Activated B cell treated with CpG ODN at 0.5 μM for 24 hours (primary cell): ENCODE measurements at regions not wholly inside any gene's neighbourhood (a gene's known extent, or its start where the extent isn't known, plus 50 kb on each side); places are given as distances from the start of the nearest gene placed in this dataset.

Experiments used
- ATAC-seq: fragments of 200-7000 bp; cut with Tn5 transposase; one replicate; pipeline ENCODE4 v1.10.0; 2021; ENCODE audit warnings: low read depth, mild to moderate bottlenecking, moderate library complexity
- CTCF ChIA-PET: fragments of 350-600 bp; sonication (Branson Sonifier 250); formaldehyde crosslinking; loops from one replicate; lab custom pipeline; 2021; ENCODE audit warnings: antibody characterized with exemption; lab: Charles Lee
- POLR2A ChIA-PET: fragments of 350-600 bp; sonication (Branson Sonifier 250); formaldehyde crosslinking; loops from one replicate; lab custom pipeline; 2021; ENCODE audit warnings: antibody characterized with exemption; lab: Charles Lee
- DNase-seq: peaks from one replicate; pipeline ENCODE4 v3.0.0; 2022
- H3K27ac Mint-ChIP-seq: one replicate; pipeline ENCODE4 v1.8.0; 2020; ENCODE audit warnings: mixed read lengths
- H3K27me3 Mint-ChIP-seq: one replicate; pipeline ENCODE4 v1.8.0; 2021; ENCODE audit warnings: mixed read lengths
- H3K36me3 Mint-ChIP-seq: one replicate; pipeline ENCODE4 v1.8.0; 2021; ENCODE audit warnings: low read depth, mixed read lengths
- H3K4me1 Mint-ChIP-seq: one replicate; pipeline ENCODE4 v1.8.0; 2021; ENCODE audit warnings: mixed read lengths
- H3K4me3 Mint-ChIP-seq: one replicate; pipeline ENCODE4 v1.8.0; 2020; ENCODE audit warnings: mild to moderate bottlenecking, mixed read lengths
- H3K9me3 Mint-ChIP-seq: one replicate; pipeline ENCODE4 v1.8.0; 2020; ENCODE audit warnings: mixed read lengths
- CTCF ChIP-seq: fragments of 200-600 bp; IDR thresholded peaks from one replicate; pipeline ENCODE4 v1.8.0; 2022; ENCODE audit warnings: antibody characterized with exemption, mild to moderate bottlenecking
- intact Hi-C: fragments of 100-400 bp; cut with micrococcal nuclease; formaldehyde crosslinking; loops from one replicate; pipeline ENCODE4 v1.15.1; 2024

DNA sequence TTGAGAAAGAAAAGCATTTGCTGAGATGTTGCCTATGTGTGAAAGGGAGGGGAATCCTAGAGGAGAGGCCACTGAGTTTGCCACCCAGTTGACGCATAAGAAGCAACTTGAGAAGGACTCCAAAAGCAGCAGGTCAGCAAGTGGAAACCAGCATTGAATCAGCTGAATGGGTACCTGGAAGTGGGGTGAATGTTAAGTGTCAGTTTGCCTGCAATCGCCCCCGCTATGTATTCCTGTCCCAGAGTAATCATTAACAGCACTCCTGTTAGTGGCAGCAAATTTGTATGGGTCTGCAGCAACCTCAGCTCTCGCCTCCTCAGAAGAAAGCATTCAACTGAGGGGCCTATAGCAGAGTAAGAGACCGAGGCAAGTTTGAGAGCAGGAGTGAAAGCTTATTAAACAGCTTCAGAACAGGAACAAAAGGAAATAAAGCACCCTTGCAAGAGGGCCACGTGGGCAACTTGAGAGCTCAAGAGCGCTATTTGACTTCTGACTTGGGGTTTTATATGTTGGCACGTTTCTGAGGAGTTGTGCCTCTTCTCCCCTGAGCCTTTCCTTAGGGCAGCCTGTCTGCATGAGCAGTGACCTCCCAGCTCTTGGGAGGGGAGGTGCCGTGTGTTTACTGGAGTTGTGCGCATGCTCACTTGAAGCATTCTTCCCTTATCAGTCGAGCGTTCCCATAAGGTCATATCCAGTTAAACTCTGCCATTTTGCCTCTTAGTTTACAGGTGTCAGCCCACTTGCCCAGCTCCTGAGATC lies 122.6 kb upstream of the PHACTR1 start:
- H3K9me3 Mint-ChIP-seq = no peaks in the 10 kb centered on the region
- no peak for TF ChIP-seq CTCF
- no peak for DNase-seq
- intact Hi-C loops = no loop called here
- ChIA-PET POLR2A (interaction anchor here (0.6 kb wide), 1 partner anchor 879 kb away, joined by 5 read pairs; no protein-coding TSS in a partner anchor), CTCF (no interaction called here)
- peak overlapping the region; percentile 18 for H3K27ac Mint-ChIP-seq
- ATAC-seq = no peak
- H3K4me3 Mint-ChIP-seq = no peak overlapping the region
- no peaks in the 10 kb centered on the region for H3K27me3 Mint-ChIP-seq
- no peaks in the 10 kb centered on the region for H3K36me3 Mint-ChIP-seq
- peaks cover 3% of the 10 kb centered on the region for H3K4me1 Mint-ChIP-seq

GRCh38 chr6:12594530-12594893 lies 122.1 kb upstream of the PHACTR1 start:
- no peak for TF ChIP-seq CTCF
- Mint-ChIP-seq H3K27ac (peak overlapping the region; percentile 18), H3K4me3 (no peak overlapping the region), H3K36me3 (no peaks in the 10 kb centered on the region), H3K9me3 (no peaks in the 10 kb centered on the region), H3K27me3 (no peaks in the 10 kb centered on the region), H3K4me1 (peaks cover 3% of the 10 kb centered on the region)
- no peak for ATAC-seq
- intact Hi-C loops = no loop called here
- ChIA-PET POLR2A (no interaction called here), CTCF (no interaction called here)
- no peak for DNase-seq

GRCh38 chr6:12595161-12595811 lies 121.3 kb upstream of the PHACTR1 start:
- peak overlapping the region; percentile 11 for H3K4me3 Mint-ChIP-seq
- H3K27me3 Mint-ChIP-seq = no peaks in the 10 kb centered on the region
- no peaks in the 10 kb centered on the region for H3K36me3 Mint-ChIP-seq
- CTCF ChIA-PET = interaction anchor here (2.8 kb wide), 1 partner anchor 11 kb away, joined by 12 read pairs; no protein-coding TSS in a partner anchor
- POLR2A ChIA-PET = no interaction called here
- no peak for TF ChIP-seq CTCF
- ATAC-seq (peak; percentile 37), DNase-seq (no peak)
- H3K4me1 Mint-ChIP-seq = peaks cover 3% of the 10 kb centered on the region
- no peaks in the 10 kb centered on the region for H3K9me3 Mint-ChIP-seq
- intact Hi-C loops = no loop called here
- peak overlapping the region; percentile 54 for H3K27ac Mint-ChIP-seq

DNA sequence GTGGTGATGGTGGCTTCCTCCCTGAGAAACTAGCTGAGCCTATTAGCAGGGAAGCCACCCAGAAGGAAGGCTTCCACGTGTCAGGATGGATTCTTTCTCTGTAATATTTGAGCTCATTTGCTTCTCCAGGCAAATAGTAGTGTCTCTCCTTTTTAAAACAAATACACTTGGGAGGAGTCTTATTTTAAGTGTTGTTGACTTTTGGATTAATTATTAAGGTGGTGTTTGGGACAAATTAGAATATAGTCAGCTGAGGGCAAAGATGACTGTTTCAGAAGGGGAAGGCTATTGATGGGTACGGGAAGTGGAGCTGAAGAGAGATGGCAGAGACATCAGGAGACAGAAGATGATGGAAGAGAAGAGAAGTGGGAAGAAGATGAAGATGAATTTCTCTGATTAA lies 119.8 kb upstream of the PHACTR1 start:
- ChIA-PET POLR2A (no interaction called here), CTCF (interaction anchor here (2.8 kb wide), 1 partner anchor 10 kb away, joined by 12 read pairs; no protein-coding TSS in a partner anchor)
- no peak overlapping the region for H3K27ac Mint-ChIP-seq
- DNase-seq = no peak
- no peak for TF ChIP-seq CTCF
- H3K9me3 Mint-ChIP-seq = no peaks in the 10 kb centered on the region
- ATAC-seq = no peak
- peaks cover 5% of the 10 kb centered on the region for H3K4me1 Mint-ChIP-seq
- no peak overlapping the region for H3K4me3 Mint-ChIP-seq
- H3K27me3 Mint-ChIP-seq = no peaks in the 10 kb centered on the region
- intact Hi-C loops = no loop called here
- no peaks in the 10 kb centered on the region for H3K36me3 Mint-ChIP-seq

- DNase-seq (no peak), ATAC-seq (no peak)
- H3K27ac Mint-ChIP-seq = no peak overlapping the region
- H3K27me3 Mint-ChIP-seq = no peaks in the 10 kb centered on the region
- no peaks in the 10 kb centered on the region for H3K9me3 Mint-ChIP-seq
- H3K4me3 Mint-ChIP-seq = no peak overlapping the region
- ChIA-PET POLR2A (no interaction called here), CTCF (no interaction called here)
- no peaks in the 10 kb centered on the region for H3K36me3 Mint-ChIP-seq
- intact Hi-C loops = no loop called here
- peaks cover 12% of the 10 kb centered on the region for H3K4me1 Mint-ChIP-seq
- no peak for TF ChIP-seq CTCF
Measured at GRCh38 chr6:12598919-12599318, 117.6 kb upstream of the PHACTR1 start.
